GM21717 (cell line): ENCODE measurements at regions not wholly inside any gene's neighbourhood (a gene's known extent, or its start where the extent isn't known, plus 50 kb on each side); places are given as distances from the start of the nearest gene placed in this dataset.

Experiments used
- ATAC-seq: cut with Tn5 transposase; IDR thresholded peaks from one replicate; pipeline ENCODE4 v1.9.1; 2021; ENCODE audit warnings: mild to moderate bottlenecking, moderate library complexity; ENCODE audit not compliant: unreplicated experiment

DNA sequence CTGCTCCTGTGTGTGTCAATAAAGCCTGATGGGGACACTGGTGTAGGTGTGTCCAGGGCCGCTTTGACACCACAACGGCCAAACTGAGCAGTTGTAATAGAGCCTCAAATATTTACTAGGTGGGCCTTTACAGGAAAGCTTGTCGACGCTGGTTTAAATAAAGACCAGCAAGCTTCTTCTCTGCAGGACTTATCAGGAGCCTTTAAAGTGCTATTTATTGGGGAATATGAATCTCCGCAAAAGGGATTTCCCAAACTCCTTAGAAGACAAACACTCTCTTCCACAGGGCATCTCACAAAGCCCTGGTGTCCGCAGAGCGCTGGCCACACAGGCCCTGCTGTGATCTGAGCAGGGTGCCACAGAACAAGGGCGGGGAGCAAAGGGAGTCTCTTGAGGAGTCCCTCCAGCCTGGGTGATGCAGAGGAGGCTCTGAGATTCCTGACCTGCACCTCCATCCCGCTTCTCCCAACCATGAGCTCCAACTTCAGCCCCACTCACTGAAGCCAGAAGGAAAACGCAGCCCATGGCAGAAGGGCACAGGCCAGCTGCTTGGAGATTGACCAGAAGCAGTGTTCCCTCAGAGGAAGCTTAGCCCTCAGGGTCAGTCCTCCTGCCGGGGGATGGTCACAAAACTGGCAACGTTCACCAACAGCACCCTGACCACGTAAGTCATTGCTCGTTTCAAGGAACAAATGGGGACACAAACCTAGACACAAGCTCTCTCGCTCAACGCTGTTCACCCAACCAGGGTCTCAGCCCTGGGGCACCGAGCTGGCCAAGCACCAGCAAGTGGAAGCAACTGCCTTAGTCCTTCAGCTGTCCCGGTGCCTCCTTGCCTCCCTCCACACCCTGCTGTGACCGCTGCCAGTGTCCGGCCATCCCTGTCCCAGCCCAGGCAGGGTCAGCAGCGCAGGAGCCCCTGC is 129.5 kb downstream of the OAT start:
- no peak for ATAC-seq

DNA sequence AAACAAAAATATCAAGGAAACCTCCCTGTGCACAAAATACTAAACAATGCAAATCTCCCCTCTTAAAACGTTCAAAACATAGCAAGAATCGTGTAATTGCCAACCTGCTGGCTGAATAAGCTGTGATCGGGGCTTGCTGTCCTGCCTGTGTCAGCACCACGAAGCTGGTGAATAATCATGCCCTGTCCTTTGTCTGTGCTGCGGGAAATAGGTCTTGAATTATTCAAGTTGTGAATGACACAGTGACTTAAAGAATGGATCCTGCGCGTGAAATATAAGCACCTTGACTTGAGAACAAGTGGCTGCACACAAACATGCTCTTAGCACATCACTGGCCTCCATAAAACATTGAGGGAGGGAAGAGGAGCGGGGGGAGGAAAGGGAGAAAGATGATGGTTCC is 130.2 kb downstream of the OAT start:
- ATAC-seq: no peak

DNA sequence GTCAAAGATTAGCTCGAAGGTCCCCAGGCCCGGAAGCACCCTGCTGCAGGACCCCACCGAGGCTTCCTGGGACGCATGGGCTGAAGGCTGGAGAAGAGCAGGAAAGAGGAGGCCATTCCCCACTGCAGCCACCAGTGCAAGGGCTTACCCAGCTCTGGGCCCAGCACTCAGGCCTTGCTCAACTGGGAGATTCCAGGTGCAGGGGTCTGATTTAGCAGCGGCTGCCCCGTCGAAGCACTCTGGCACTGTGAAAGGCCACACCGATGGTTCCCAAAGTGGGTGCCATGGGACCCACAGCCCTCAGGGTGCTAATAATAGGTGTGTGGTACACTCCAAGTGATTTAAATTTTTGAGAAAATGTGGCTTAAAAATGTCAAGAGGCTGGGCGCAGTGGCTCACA is 130.9 kb downstream of the OAT start:
- ATAC-seq: no peak

DNA sequence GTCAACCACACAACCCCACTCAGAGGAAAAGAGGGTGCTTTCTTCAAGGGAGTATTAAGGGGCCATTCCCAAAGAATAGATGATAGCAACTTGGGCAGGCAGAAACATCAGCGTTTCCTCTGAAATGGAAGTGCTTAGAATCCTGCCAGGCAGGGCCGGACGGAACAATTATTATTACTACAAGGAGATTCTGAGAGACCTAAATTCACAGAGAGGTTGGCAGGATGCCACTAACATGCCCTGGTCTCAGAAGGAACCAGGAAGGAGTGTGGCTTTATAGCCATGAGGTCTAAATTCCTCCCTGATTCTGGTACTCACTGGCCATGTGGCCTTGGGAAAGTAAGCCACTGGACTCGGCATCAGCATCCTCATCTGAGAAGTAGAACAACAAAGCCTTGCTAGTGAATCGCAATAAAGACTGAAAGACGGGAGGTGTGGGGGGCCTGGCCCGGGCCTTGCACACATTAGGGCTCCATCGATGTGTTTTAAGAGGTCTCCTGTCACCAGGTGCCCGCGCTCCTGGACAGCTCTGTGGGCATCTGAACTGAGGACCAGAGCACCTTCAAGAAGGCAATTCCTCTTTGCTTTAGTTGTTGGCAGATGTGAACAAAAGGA is 131.5 kb downstream of the OAT start:
- no peak for ATAC-seq

DNA sequence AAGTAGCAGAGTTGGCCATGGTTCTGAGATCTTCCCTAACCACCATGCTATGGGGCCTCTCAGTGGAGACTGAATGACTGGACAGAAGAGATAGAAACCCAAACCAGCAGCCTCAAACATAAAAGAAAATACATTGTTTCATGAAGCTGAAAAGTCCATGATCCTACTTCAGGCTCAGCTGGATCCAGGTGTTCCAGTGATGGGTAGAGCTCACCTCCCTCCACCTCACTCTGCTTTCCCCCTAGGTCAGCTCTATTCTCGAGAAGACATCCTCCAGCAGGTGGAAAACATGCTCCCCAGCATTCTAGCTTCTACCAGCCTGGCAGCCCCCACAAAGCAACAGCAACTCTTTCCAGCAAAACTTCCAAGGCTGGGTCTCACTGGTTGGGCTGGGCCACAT is 132.1 kb downstream of the OAT start:
- ATAC-seq: no peak

DNA sequence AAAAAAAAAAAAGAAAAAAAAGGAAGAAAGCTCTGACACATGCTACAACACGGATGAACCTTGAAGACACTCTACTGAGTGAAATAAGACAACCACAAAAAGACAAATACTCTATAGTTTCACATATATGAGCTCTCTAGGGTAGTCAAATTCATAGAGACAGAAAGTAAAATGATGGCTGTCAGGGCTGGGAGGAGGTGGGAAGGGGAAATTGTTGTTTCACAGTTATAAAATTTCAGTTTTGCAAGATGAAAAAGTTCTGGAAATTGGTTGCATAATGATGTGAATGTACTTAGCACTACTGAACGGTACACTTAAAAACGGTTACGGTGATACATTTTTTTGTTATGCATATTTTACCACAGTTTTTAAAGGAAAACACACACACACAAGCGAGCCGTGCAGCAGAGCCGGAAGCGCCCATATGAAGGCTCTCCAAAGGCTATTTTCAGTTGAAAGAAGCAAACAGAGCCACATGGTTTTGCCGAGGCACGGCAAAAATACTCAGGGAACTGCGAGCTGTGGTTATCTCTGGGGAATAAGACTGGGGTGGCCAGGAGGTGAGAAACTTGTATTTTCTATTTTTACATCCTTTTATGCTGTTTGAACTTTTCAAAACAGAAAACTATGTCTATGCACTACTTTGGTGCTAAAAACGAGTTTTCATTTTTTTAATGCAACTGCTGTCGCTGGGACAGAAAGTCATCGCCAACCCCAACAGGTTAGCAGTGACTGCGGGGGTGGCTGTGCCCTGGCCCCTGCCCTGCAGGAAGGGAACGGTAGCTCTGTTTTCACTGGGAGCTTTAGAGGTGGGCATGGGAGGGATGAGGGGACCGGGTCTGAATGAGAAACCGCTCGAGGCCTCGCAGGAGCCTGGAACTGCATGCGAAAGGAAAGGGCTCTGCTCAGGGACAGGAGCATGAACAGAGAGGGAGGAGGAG is 132.9 kb downstream of the OAT start:
- ATAC-seq: peak; percentile 80

DNA sequence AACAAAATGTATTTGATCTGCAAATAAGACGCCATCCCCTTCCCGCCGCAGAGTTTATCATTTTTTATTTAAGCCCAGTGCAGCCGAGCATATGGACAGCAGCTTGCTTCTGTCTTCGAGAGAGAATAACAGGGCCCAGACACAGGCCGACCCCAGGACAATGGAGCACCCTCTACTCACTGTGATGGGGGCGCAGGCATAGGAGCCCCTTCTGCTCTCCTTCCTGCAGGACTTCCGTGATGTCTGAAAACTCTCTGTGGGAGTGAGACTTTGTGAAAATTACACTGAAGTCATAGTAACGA is 134.8 kb downstream of the OAT start:
- ATAC-seq: no peak

DNA sequence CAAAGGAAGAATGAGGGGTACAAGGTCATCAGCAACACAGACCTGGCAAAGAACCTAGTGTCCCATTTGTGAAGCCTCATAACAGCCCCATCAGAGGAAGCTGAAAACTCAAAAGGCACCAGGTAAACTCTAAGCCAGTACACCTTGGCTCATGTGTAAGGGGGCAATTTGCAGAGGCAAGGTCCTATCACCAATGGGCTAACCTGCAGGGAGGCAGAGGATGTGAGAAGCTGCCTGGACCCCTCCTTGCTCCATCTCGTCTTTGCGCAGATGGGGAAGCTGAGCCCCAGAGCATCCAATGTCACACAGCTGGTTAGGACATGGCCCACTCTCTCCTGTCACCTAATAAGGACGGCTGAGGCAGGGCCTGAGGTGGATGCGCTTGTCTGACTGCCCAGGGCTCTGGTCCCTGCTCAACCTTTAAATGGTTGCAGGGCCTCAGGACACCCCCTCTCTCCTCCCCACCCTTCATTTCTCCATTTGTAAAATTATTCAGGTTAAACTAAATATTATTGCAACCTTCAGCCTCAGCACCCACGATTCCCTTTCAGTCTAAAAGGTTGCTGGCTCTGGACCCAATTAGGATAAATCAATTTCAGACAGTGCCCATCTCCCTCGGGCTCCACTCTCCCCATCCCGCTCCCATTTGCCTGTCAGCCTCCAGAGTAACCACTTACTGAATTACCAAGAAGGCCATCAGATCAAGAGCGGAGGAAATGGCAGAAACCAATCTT is 135.3 kb downstream of the OAT start:
- ATAC-seq: no peak

DNA sequence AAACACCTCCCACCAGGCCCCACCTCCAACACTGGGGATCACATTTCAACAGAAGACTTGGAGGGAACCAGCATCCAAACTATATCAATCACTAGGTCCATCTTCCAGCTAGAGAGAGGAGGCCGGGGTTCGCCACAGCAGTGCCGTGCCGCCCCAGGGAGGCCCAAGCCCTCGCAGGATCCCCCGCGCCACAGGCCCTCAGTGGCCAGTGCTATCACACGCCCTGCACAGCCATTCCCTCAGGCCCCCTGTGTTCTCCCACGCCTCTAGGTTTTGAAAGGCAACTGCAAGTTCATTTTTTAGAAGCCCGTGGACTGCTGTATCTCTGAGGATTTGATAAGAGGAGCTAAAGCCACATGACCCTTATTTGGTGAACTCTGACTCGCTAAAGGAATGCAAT is 136.4 kb downstream of the OAT start:
- ATAC-seq: no peak

DNA sequence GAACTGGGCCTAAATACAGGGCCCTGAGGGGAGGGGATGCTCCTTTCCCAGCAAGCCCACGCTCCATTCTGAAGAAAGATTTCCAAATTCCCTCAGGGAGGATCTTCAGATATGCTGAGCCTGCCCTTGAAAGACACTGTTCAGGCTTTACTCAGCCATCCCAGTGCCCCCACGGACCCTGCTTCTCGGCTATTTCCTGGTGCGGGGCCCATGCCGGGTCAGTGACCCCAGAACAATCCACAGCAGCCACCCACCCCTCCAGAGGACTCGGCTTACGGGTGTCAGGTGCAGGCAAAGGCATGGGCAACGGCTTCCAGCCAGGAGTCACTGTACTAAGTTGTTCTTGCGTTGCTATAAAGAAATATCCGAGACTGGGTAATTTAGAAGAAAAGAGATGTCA is 137.1 kb downstream of the OAT start:
- no peak for ATAC-seq

DNA sequence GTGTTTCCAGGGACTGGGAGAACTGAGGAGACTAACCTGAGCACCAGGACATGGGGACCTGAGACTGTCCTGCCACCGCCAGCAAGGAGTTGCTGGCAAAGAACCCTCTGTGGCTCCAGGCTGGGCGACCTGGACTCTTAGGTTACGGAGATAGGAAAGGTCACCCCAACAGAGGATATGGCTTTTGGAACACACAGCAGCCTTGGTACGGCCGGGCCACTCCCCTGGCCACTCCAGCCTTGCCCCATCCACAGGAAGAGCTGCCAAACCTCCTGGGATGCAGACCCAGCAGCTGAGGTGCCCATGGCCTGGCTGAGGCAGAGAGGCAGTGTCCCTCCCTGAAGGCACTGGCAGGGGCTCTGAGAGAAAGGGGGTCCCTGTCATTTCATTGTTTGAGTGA is 137.8 kb downstream of the OAT start:
- no peak for ATAC-seq

DNA sequence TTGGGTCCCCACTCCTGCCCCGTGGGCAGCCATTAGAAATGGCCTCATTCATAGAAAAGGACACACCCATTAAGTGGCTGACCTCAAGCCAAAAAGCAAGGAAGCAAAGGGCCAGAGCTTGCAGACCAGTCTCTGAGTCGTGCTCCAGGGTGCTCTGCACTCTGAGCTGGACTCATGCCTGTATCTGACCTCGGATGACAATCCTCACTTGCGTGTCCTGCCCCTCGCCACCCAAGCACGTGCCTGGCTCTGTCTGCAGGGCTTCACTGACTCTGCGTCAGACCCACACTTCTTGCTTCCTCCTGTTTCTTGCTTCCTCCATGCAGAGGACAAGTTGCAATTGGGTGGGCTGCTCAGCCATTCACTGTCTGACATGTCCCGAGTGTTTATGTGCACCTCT is 138.8 kb downstream of the OAT start:
- no peak for ATAC-seq

DNA sequence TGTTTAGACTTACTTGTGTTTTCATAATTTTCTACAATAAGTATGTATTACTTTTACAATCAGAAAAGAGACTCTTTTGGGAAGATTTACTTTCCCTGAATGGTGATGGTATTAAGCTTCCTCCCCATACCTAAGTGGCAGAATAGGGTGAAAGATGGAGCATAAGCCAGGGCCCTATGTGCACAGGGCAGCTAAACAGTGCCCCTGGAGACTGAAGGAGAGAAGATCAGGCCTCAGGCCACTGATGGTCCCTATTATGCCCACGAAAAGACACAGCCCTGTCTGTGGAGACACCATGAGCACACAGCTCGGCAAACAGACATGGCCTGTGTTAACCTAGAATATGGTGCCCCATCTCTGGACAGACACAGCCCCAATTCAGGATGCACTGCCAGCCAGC is 139.4 kb downstream of the OAT start:
- ATAC-seq: no peak

DNA sequence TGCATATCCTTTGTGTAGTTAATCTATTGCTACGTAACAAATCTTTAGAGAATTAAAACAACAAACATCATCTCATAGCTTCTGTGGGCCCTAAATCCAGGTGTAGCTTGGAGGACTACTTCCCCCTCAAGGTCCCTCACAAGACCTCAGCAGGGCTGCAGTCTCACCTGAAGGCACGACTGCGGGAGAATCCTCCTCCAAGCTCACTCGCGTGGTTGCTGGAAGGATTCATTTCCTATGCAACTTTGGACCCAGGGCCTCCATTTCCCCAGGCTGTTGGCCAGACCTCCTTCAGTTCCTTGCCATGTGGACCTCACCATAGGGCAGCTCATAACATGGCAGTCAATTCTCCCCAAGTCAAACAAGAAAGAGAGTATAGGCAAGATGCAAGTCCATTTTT is 140.4 kb downstream of the OAT start:
- ATAC-seq: no peak

DNA sequence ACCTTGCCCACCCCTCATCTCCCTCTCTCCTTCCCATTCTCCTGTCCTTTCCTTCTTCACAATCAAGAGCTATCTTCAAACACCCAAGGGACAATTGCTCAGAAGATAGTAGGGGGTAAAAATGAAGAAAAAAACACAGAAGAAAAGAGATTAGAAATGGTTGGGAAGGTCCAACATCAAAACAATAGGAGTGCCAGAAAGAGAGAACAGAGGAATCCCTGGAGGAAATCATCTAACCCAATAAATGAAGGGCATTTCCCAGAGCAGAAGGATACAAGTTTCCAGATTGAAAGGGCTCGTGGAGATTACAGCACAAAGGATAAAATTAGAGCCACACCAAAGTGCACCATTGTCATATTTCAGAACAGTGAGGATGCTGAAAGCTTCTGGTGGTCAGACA is 145.6 kb downstream of the OAT start:
- no peak for ATAC-seq

DNA sequence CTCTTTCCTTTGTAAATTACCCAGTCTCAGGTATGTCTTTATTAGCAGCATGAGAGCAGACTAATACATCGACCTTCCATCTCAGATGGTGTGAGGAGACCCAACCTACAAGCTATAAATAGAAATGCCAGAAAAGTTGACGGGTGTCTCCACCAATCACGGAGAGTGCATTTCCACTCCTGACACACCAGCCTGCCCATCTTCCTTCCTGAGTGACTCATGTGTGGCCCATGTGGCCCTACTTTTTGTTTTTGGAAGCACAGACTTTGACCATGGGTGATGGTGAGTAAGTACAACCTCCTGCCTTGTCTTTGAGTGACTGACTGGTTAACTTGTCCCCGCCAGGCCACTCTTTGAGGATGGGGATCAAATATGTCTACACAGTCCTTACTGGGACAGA is 147.0 kb downstream of the OAT start:
- ATAC-seq: no peak

DNA sequence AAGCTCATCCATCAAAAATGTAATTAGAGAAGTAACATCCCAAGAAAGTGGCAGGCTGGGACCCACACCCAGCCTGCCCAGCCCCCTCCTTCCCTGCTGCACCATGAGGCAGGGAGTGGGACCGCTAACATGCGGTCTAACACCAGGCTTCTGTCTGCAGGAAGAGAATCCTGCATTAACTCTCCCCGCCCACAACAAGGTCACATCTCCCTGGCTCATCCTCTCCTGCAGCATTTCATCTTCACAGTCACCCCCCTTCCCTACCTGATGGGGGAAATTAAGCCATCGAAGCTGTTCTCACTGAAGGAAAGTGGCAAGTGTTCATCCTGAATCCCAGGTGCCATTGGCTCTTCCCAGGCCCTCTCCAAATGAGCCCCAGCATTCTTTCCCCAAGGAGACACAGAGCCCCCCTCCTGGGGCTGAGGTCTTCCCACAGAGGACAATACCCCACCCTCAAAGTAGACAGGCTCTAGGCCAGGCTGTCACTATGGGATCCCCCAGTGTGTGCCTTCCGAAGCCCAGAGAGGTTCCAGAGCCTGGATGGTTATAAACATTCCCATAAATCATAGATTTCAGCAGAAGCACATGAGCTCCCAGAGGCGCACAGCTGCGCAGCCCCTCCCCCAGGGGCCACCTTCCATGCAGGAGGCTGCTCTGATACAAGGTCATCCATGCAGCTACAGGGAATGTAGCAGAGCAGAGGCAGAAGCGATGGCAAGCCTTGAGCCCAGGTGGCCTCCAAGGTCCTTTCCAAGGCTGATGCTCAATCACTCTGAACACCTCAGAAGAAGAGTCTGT is 148.0 kb downstream of the OAT start:
- ATAC-seq: no peak

DNA sequence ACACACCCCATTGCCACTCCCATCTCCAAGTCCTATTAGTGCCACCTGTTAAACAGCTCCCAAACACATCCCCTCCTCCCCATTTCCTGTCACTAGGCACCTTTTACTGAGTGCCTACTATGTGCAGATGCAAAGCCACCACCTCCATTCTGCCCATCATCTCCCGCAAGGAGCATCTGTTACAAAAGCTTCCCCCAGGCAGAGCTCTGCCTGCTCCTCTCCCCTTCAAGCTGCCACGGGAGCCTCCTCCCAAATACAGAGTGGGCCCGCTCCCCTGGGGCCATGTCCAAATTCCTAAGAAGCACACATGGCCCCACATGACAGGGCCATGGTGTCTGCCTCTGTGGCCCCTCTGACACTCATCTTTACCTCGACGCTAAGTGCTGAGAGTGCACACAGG is 149.7 kb downstream of the OAT start:
- no peak for ATAC-seq

DNA sequence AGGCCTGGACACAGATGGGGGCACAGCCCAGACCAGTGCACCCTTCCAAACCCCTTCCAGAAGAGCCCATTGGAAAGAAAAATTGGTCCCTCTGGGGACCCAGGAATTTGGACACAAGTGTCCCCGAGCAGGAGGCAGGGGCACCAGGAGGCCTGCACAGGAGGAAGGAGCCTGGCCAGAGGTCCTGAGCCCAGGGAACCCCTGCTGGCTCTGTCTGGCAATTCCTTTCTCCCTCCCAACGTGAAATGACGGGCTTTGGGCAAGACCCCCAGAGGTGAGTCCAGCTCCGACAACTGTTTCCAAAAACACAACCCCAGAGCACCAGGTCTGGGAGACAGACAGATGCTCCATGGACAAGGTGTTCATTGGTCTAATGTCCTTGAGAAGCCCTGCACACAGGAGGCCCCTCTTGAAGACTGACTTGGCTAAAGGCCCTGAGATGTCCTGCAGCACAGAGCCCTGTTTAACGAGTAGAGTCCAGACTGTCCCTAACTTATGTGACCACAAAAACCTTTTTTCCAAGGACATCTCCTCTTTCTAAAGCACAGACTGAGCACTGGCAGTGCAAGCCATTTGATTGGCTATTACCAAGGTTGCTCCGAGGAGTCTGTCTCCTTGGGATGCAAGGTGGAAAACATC is 150.7 kb downstream of the OAT start:
- ATAC-seq: no peak
